A549 (cell line): ENCODE measurements at regions not wholly inside any gene's neighbourhood (a gene's known extent, or its start where the extent isn't known, plus 50 kb on each side); places are given as distances from the start of the nearest gene placed in this dataset.

Experiments
- EP300 ChIP-seq, 2 experiments: fragments of >200 bp; sonication (Bioruptor Twin); formaldehyde crosslinking; IDR thresholded peaks; 2 replicates in 1 of 2; 3 replicates in 1 of 2; pipeline ENCODE4 v1.6.1; 2016 to 2017
- JUN ChIP-seq, 2 experiments: fragments of >200 bp; sonication (Bioruptor Twin); formaldehyde crosslinking; IDR thresholded peaks; 2 replicates in 1 of 2; 3 replicates in 1 of 2; pipeline ENCODE4 v1.6.1; 2016 to 2017
- POLR2A ChIP-seq: IDR thresholded peaks from 2 replicates; pipeline ENCODE4 v1.6.1; 2012; ENCODE audit warnings: mild to moderate bottlenecking, low read length
- SMC3 ChIP-seq: fragments of >200 bp; sonication (Bioruptor Twin); formaldehyde crosslinking; IDR thresholded peaks from 3 replicates; pipeline ENCODE4 v1.6.1; 2018; ENCODE audit warnings: inconsistent platforms
- TF ChIP-seq, protein P1 (sequence below): fragments of 200-600 bp; sonication (generic); IDR thresholded peaks from 2 replicates; pipeline ENCODE4 v1.6.1; 2016; ENCODE audit warnings: antibody characterized with exemption, mild to moderate bottlenecking, moderate library complexity
- TF ChIP-seq, protein P2 (sequence below): IDR thresholded peaks from 2 replicates; pipeline ENCODE4 v1.6.1; 2012
- TF ChIP-seq, protein P3 (sequence below): fragments of >200 bp; sonication (Bioruptor Twin); formaldehyde crosslinking; IDR thresholded peaks from 3 replicates; pipeline ENCODE4 v1.5.1; 2016

DNA sequence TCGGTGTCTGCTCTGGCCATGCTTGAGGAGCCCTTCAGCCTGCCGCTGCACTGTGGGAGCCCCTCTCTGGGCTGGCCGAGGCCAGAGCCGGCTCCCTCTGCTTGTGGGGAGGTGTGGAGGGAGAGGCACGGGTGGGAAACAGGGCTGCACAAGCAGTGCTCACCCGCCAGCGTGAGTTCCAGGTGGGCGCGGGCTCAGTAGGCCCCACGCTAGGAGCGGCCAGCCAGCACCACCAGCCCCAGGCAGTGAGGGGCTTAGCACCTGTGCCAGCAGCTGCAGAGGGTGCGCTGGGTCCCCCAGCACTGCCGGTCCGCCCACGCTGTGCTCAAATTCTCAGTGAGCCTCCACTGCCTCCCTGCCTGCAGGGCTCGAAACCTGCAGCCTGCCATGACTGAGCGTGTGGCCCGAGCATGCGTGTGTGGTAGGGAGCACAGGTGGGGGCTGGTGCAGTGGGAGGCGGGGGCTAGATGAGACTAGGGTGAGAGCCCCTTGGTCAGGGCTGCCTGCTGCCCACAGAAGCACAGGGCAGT lies 223.0 kb downstream of the ZNF248 start:
- TF ChIP-seq, protein P1, sequence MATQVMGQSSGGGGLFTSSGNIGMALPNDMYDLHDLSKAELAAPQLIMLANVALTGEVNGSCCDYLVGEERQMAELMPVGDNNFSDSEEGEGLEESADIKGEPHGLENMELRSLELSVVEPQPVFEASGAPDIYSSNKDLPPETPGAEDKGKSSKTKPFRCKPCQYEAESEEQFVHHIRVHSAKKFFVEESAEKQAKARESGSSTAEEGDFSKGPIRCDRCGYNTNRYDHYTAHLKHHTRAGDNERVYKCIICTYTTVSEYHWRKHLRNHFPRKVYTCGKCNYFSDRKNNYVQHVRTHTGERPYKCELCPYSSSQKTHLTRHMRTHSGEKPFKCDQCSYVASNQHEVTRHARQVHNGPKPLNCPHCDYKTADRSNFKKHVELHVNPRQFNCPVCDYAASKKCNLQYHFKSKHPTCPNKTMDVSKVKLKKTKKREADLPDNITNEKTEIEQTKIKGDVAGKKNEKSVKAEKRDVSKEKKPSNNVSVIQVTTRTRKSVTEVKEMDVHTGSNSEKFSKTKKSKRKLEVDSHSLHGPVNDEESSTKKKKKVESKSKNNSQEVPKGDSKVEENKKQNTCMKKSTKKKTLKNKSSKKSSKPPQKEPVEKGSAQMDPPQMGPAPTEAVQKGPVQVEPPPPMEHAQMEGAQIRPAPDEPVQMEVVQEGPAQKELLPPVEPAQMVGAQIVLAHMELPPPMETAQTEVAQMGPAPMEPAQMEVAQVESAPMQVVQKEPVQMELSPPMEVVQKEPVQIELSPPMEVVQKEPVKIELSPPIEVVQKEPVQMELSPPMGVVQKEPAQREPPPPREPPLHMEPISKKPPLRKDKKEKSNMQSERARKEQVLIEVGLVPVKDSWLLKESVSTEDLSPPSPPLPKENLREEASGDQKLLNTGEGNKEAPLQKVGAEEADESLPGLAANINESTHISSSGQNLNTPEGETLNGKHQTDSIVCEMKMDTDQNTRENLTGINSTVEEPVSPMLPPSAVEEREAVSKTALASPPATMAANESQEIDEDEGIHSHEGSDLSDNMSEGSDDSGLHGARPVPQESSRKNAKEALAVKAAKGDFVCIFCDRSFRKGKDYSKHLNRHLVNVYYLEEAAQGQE: no peak
- TF ChIP-seq POLR2A (no peak), EP300 (IDR thresholded peaks at IDR 0.05) (no peak), JUN (IDR thresholded peaks at IDR 0.05) (no peak), SMC3 (no peak)
- TF ChIP-seq, protein P2, sequence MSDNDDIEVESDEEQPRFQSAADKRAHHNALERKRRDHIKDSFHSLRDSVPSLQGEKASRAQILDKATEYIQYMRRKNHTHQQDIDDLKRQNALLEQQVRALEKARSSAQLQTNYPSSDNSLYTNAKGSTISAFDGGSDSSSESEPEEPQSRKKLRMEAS: no peak
- TF ChIP-seq, protein P3, sequence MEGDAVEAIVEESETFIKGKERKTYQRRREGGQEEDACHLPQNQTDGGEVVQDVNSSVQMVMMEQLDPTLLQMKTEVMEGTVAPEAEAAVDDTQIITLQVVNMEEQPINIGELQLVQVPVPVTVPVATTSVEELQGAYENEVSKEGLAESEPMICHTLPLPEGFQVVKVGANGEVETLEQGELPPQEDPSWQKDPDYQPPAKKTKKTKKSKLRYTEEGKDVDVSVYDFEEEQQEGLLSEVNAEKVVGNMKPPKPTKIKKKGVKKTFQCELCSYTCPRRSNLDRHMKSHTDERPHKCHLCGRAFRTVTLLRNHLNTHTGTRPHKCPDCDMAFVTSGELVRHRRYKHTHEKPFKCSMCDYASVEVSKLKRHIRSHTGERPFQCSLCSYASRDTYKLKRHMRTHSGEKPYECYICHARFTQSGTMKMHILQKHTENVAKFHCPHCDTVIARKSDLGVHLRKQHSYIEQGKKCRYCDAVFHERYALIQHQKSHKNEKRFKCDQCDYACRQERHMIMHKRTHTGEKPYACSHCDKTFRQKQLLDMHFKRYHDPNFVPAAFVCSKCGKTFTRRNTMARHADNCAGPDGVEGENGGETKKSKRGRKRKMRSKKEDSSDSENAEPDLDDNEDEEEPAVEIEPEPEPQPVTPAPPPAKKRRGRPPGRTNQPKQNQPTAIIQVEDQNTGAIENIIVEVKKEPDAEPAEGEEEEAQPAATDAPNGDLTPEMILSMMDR: no peak
